SK-N-SH treated with all-trans-retinoic acid at 6 μM for 48 hours (cell line): ENCODE measurements at regions not wholly inside any gene's neighbourhood (a gene's known extent, or its start where the extent isn't known, plus 50 kb on each side); places are given as distances from the start of the nearest gene placed in this dataset.

ENCODE experiments used
- ATAC-seq: fragments of 200-7000 bp; cut with Tn5 transposase; 3 replicates; pipeline ENCODE4 v1.9.1; 2020; ENCODE audit warnings: mild to moderate bottlenecking, moderate library complexity
- ARNTL ChIP-seq: fragments of 450-650 bp; formaldehyde crosslinking; IDR thresholded peaks from 2 replicates; pipeline ENCODE4 v1.5.0; 2020; ENCODE audit warnings: low read depth, mild to moderate bottlenecking, moderate library complexity, borderline replicate concordance
- BACH2 ChIP-seq: fragments of 250-450 bp; sonication (Bioruptor Pico); IDR thresholded peaks from 2 replicates; pipeline ENCODE4 v1.9.0; 2021; ENCODE audit warnings: mild to moderate bottlenecking, borderline replicate concordance
- CREB5 ChIP-seq: fragments of 250-450 bp; sonication (Bioruptor Pico); IDR thresholded peaks from 2 replicates; pipeline ENCODE4 v1.5.1; 2020; ENCODE audit warnings: low read depth, mild to moderate bottlenecking, moderate library complexity
- CSDC2 ChIP-seq: fragments of 250-450 bp; sonication (Bioruptor Pico); IDR thresholded peaks from 2 replicates; pipeline ENCODE4 v1.5.0; 2020; ENCODE audit warnings: mild to moderate bottlenecking, moderate library complexity
- CSRNP3 ChIP-seq: fragments of 250-450 bp; sonication (Bioruptor Pico); IDR thresholded peaks from 2 replicates; pipeline ENCODE4 v1.5.1; 2021; ENCODE audit warnings: mild to moderate bottlenecking, moderate library complexity
- ESRRG ChIP-seq: fragments of 250-450 bp; sonication (Bioruptor Pico); IDR thresholded peaks from 2 replicates; pipeline ENCODE4 v1.6.1; 2021; ENCODE audit warnings: mild to moderate bottlenecking
- GLIS3 ChIP-seq: fragments of 250-450 bp; sonication (Bioruptor Pico); IDR thresholded peaks from 2 replicates; pipeline ENCODE4 v1.5.0; 2020; ENCODE audit warnings: mild to moderate bottlenecking, moderate library complexity
- ISL1 ChIP-seq: fragments of 250-450 bp; sonication (Bioruptor Pico); IDR thresholded peaks from 2 replicates; pipeline ENCODE4 v2.1.2; 2022; ENCODE audit warnings: mild to moderate bottlenecking, moderate library complexity
- OSR1 ChIP-seq: fragments of 250-450 bp; sonication (Bioruptor Pico); IDR thresholded peaks from 2 replicates; pipeline ENCODE4 v1.8.0; 2022; ENCODE audit warnings: moderate library complexity, mild to moderate bottlenecking, inconsistent platforms
- PATZ1 ChIP-seq: fragments of 250-450 bp; sonication (Bioruptor Pico); IDR thresholded peaks from 2 replicates; pipeline ENCODE4 v1.8.0; 2020; ENCODE audit warnings: mild to moderate bottlenecking, moderate library complexity, borderline replicate concordance
- POU6F1 ChIP-seq: fragments of 250-450 bp; sonication (Bioruptor Pico); IDR thresholded peaks from 2 replicates; pipeline ENCODE4 v1.8.0; 2021; ENCODE audit warnings: low read depth, mild to moderate bottlenecking, moderate library complexity, borderline replicate concordance
- PPARA ChIP-seq: fragments of 250-450 bp; sonication (Bioruptor Pico); IDR thresholded peaks from 2 replicates; pipeline ENCODE4 v1.5.0; 2020; ENCODE audit warnings: mild to moderate bottlenecking, borderline replicate concordance
- RARB ChIP-seq: fragments of 250-450 bp; sonication (Bioruptor Pico); IDR thresholded peaks from 2 replicates; pipeline ENCODE4 v1.8.0; 2021; ENCODE audit warnings: mild to moderate bottlenecking, moderate library complexity
- SNAI2 ChIP-seq: fragments of 250-450 bp; sonication (Bioruptor Pico); IDR thresholded peaks from 2 replicates; pipeline ENCODE4 v1.5.0; 2020; ENCODE audit warnings: mild to moderate bottlenecking, moderate library complexity
- TCF4 ChIP-seq: fragments of 250-450 bp; sonication (Bioruptor Pico); IDR thresholded peaks from 2 replicates; pipeline ENCODE4 v1.8.0; 2021; ENCODE audit warnings: mild to moderate bottlenecking, moderate library complexity, borderline replicate concordance
- TOX ChIP-seq: fragments of 250-450 bp; sonication (Bioruptor Pico); IDR thresholded peaks from 2 replicates; pipeline ENCODE4 v1.8.0; 2021; ENCODE audit warnings: mild to moderate bottlenecking, moderate library complexity, borderline replicate concordance
- TSHZ2 ChIP-seq: fragments of 250-450 bp; sonication (Bioruptor Pico); IDR thresholded peaks from 2 replicates; pipeline ENCODE4 v1.5.0; 2020; ENCODE audit warnings: mild to moderate bottlenecking, moderate library complexity
- ZC3H10 ChIP-seq: fragments of 250-450 bp; sonication (Bioruptor Pico); IDR thresholded peaks from 2 replicates; pipeline ENCODE4 v1.5.1; 2021; ENCODE audit warnings: mild to moderate bottlenecking, moderate library complexity
- ZFP3 ChIP-seq: fragments of 250-450 bp; sonication (Bioruptor Pico); IDR thresholded peaks from 2 replicates; pipeline ENCODE4 v1.5.0; 2020; ENCODE audit warnings: mild to moderate bottlenecking, moderate library complexity
- ZFP30 ChIP-seq: fragments of 450-650 bp; formaldehyde crosslinking; IDR thresholded peaks from 2 replicates; pipeline ENCODE4 v1.5.0; 2022; ENCODE audit warnings: mild to moderate bottlenecking, moderate library complexity
- ZNF565 ChIP-seq: fragments of 450-650 bp; formaldehyde crosslinking; conservative IDR thresholded peaks from 2 replicates; pipeline ENCODE4 v1.5.0; 2020; ENCODE audit warnings: low read depth, mild to moderate bottlenecking, moderate library complexity
- ZNF70 ChIP-seq: fragments of 450-650 bp; formaldehyde crosslinking; IDR thresholded peaks from 2 replicates; pipeline ENCODE4 v1.5.0; 2020; ENCODE audit warnings: mild to moderate bottlenecking, moderate library complexity
- ZNF8 ChIP-seq: fragments of 450-650 bp; formaldehyde crosslinking; IDR thresholded peaks from 2 replicates; pipeline ENCODE4 v1.5.0; 2020; ENCODE audit warnings: mild to moderate bottlenecking, moderate library complexity

GRCh38 chr6:82017288-82017687 is 230.3 kb downstream of the IBTK start (continued):
- TF ChIP-seq POU6F1 (CRISPR knock-in tag) (no peak), TCF4 (CRISPR knock-in tag) (no peak), OSR1 (no peak), PATZ1 (CRISPR knock-in tag) (no peak), GLIS3 (no peak), RARB (no peak)
- TF ChIP-seq, all 23 proteins: peak for 0

GRCh38 chr6:82015526-82015925 is 232.0 kb downstream of the IBTK start:
- TF ChIP-seq ZNF8 (CRISPR knock-in tag) (no peak), CSDC2 (no peak), BACH2 (no peak), ESRRG (CRISPR knock-in tag) (no peak), CREB5 (CRISPR knock-in tag) (no peak), ARNTL (CRISPR knock-in tag) (no peak), CSRNP3 (CRISPR knock-in tag) (no peak), ZFP3 (no peak), TOX (no peak), ISL1 (CRISPR knock-in tag) (no peak), ZFP30 (no peak), ZNF565 (no peak), ZNF70 (CRISPR knock-in tag) (no peak), PPARA (no peak), RARB (no peak), ZC3H10 (CRISPR knock-in tag) (no peak), GLIS3 (no peak), SNAI2 (CRISPR knock-in tag) (no peak)
- no peak for ATAC-seq

- TF ChIP-seq SNAI2 (CRISPR knock-in tag) (no peak), ZFP3 (no peak)
- ATAC-seq: no peak
Measured at GRCh38 chr6:82015043-82015442, 232.5 kb downstream of the IBTK start.

GRCh38 chr6:82013561-82014530 is 233.7 kb downstream of the IBTK start:
- ATAC-seq: peak; percentile 40; the same call in 1 of the 3 replicates
- TF ChIP-seq CSDC2: no peak
- TF ChIP-seq CREB5 (CRISPR knock-in tag): no peak
- no peak for TF ChIP-seq TSHZ2
- no peak for TF ChIP-seq RARB
- TF ChIP-seq ARNTL (CRISPR knock-in tag): no peak
- no peak for TF ChIP-seq BACH2
